ENCODE measurements at regions not wholly inside any gene's neighbourhood (a gene's known extent, or its start where the extent isn't known, plus 50 kb on each side); places are given as distances from the start of the nearest gene placed in this dataset.

GRCh38 chr7:21215307-21215706, 212.6 kb upstream of the SP4 start:
- Histone ChIP-seq H3K9me3 (no peaks in the 10 kb centered on the region), H3K4me3 (ENCODE audit: low read depth, low read length) (no peak overlapping the region)

DNA sequence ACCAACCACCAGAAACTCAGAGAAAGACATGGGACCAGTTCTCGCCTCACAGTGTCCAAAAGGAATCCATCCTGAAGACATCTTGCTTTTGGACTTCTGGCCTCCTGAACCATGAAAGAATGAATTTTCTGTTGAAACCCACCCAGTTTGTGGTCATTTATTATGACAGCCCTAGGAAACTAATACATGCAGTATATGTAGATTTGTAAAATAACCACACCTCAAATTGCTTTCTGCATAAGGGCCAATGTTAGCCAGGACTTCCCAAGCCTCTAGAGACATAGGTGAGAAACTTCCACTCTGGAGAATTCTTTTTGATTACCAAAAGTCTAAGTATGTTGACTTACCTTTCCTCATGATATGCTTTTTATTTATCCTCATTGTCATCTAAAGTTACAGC, 210.5 kb upstream of the SP4 start:
- Histone ChIP-seq H3K4me3 (ENCODE audit: low read depth, low read length) (no peak overlapping the region), H3K9me3 (no peaks in the 10 kb centered on the region), H3K36me3 (no peaks in the 10 kb centered on the region), H3K4me1 (no peaks in the 10 kb centered on the region), H3K27me3 (no peaks in the 10 kb centered on the region)
- TF ChIP-seq, protein P1, sequence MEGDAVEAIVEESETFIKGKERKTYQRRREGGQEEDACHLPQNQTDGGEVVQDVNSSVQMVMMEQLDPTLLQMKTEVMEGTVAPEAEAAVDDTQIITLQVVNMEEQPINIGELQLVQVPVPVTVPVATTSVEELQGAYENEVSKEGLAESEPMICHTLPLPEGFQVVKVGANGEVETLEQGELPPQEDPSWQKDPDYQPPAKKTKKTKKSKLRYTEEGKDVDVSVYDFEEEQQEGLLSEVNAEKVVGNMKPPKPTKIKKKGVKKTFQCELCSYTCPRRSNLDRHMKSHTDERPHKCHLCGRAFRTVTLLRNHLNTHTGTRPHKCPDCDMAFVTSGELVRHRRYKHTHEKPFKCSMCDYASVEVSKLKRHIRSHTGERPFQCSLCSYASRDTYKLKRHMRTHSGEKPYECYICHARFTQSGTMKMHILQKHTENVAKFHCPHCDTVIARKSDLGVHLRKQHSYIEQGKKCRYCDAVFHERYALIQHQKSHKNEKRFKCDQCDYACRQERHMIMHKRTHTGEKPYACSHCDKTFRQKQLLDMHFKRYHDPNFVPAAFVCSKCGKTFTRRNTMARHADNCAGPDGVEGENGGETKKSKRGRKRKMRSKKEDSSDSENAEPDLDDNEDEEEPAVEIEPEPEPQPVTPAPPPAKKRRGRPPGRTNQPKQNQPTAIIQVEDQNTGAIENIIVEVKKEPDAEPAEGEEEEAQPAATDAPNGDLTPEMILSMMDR (IDR thresholded peaks at IDR 0.05; ENCODE audit: low read depth, low read length) = no peak
- DNase-seq = no peak

More at GRCh38 chr7:21215307-21215706, 212.6 kb upstream of the SP4 start:
- H3K27me3 ChIP-seq = no peaks in the 10 kb centered on the region
- H3K4me1 ChIP-seq = no peaks in the 10 kb centered on the region
- TF ChIP-seq, protein P1 (IDR thresholded peaks at IDR 0.05; ENCODE audit: low read depth, low read length) = no peak
- DNase-seq = no peak
- H3K36me3 ChIP-seq = no peaks in the 10 kb centered on the region

GRCh38 chr7:21218155-21218554, 209.7 kb upstream of the SP4 start:
- TF ChIP-seq, protein P1 (IDR thresholded peaks at IDR 0.05; ENCODE audit: low read depth, low read length) = no peak
- Histone ChIP-seq H3K9me3 (no peaks in the 10 kb centered on the region), H3K4me1 (no peaks in the 10 kb centered on the region), H3K36me3 (no peaks in the 10 kb centered on the region), H3K27me3 (no peaks in the 10 kb centered on the region), H3K4me3 (ENCODE audit: low read depth, low read length) (no peak overlapping the region)
- no peak for DNase-seq

DNA sequence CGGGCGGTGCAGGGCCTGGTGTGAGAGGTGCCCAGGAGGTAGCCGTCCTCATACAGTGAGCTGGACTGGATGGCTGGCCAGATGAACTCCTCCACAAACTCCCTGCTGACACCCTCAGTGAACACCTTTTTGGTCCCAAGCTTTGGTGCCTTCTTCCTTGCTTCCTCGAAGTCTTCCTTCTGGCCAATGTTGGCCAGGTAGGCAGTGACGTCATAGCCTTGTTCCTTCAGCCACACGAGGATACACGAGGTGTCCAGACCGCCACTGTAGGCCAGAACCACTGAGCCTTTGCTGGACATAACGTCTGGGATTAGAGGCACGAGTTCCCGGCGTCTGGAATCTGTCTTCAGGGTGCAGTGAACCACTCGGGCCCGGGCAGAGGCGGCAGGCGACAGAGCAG, 206.8 kb upstream of the SP4 start:
- H3K9me3 ChIP-seq = no peaks in the 10 kb centered on the region
- H3K4me1 ChIP-seq = no peaks in the 10 kb centered on the region
- H3K36me3 ChIP-seq = no peaks in the 10 kb centered on the region
- no peaks in the 10 kb centered on the region for H3K27me3 ChIP-seq
- TF ChIP-seq, protein P1 (IDR thresholded peaks at IDR 0.05; ENCODE audit: low read depth, low read length) = no peak
- H3K4me3 ChIP-seq (ENCODE audit: low read depth, low read length) = no peak overlapping the region
- no peak for DNase-seq

DNA sequence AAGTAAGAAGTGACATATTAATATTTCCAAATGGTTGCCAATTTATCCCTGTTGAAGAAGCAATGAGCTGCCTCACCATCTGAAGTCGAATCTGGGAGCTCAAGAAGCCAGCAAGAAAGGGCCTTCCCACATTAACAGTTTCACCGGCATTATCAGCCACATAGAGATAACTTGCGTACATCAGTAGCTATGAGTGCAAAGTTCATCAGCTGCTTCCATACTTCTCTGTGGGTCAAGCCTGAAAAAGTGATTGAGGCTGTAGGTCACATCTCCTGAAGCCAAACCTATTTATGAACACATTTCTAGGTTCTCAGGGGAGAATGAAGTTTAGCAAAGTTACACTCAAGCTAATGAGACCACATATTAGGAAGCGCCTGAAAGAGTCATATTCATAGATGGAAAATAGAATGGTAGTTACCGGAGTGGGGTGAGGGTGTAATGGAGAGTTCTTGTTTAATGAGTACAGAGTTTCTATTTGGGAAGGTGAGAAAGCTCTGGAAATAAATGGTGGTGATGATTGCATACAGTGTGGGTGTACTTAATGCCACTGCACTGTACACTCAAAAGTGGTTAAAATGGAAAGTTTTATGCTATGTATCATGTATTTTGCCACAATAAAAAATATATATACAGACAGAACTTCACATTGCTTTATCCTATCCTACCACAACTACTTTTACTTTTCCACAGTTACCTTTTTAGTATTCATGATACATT, 189.3 kb upstream of the SP4 start:
- Histone ChIP-seq H3K9me3 (no peaks in the 10 kb centered on the region), H3K27me3 (peaks cover 2% of the 10 kb centered on the region; the same call in 1 of the 2 replicates), H3K4me3 (ENCODE audit: low read depth, low read length) (no peak overlapping the region), H3K36me3 (no peaks in the 10 kb centered on the region), H3K4me1 (no peaks in the 10 kb centered on the region)
- TF ChIP-seq, protein P1 (IDR thresholded peaks at IDR 0.05; ENCODE audit: low read depth, low read length) = no peak
- DNase-seq = no peak

DNA sequence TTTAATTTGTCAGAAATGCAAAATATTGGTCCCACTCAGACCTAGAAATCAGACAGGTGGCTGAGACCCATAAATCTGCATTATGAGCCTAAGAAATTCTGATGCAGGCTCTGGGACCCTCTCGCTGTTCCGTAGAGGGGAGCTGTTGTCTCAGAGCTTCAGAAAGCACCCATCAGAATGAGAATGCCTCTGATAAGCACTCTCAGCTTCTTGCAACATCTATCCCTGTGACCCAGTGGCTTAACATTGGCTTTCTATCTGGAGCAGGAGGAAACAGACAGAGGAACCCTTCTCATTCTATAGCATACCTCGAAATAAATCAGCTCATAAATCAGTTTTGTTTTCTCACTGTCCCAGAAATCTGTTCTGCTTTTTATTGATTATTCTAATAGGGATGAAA, 184.6 kb upstream of the SP4 start:
- no peak overlapping the region for H3K4me3 ChIP-seq (ENCODE audit: low read depth, low read length)
- no peak for DNase-seq
- H3K36me3 ChIP-seq = no peaks in the 10 kb centered on the region
- H3K9me3 ChIP-seq = no peaks in the 10 kb centered on the region
- peaks cover 4% of the 10 kb centered on the region for H3K27me3 ChIP-seq
- TF ChIP-seq, protein P1 (IDR thresholded peaks at IDR 0.05; ENCODE audit: low read depth, low read length) = no peak
- no peaks in the 10 kb centered on the region for H3K4me1 ChIP-seq

Measured in BE2C (cell line).